Stimulated activated CD4-positive, alpha-beta T cell treated with anti-CD3 and anti-CD28 coated beads, Interleukin-15, amount 100 ng/mL, for 1 hour (primary cell): ENCODE measurements at regions not wholly inside any gene's neighbourhood (a gene's known extent, or its start where the extent isn't known, plus 50 kb on each side); places are given as distances from the start of the nearest gene placed in this dataset.

Experiments
- DNase-seq, 2 donors: peaks; one replicate each; pipeline ENCODE4 v3.0.0-alpha.2; 2020; ENCODE audit warnings: low read depth in 1 of 2, low spot score in 1 of 2

GRCh38 chr12:124445826-124446225 is 121.6 kb downstream of the NCOR2 start:
- DNase-seq: no peak

- DNase-seq: no peak
Observed at GRCh38 chr12:124445121-124445718, 122.2 kb downstream of the NCOR2 start.

- no peak for DNase-seq
Observed at GRCh38 chr12:124443931-124444712, 123.3 kb downstream of the NCOR2 start.

GRCh38 chr12:124442772-124443445 is 124.5 kb downstream of the NCOR2 start:
- no peak for DNase-seq

GRCh38 chr12:124442281-124442680 is 125.1 kb downstream of the NCOR2 start:
- DNase-seq: no peak

GRCh38 chr12:124441443-124442194 is 125.8 kb downstream of the NCOR2 start:
- DNase-seq: no peak

- DNase-seq: no peak
Observed at GRCh38 chr12:124440841-124441381, 126.5 kb downstream of the NCOR2 start.

GRCh38 chr12:124440031-124440626 is 127.3 kb downstream of the NCOR2 start:
- DNase-seq: no peak

- no peak for DNase-seq
Observed at GRCh38 chr12:124438437-124439056, 128.9 kb downstream of the NCOR2 start.

GRCh38 chr12:124437617-124438436 is 129.6 kb downstream of the NCOR2 start:
- no peak for DNase-seq

- no peak for DNase-seq
Observed at GRCh38 chr12:124437121-124437520, 130.3 kb downstream of the NCOR2 start.

- DNase-seq: no peak
Observed at GRCh38 chr12:124436366-124436765, 131.0 kb downstream of the NCOR2 start.

- DNase-seq: no peak
Observed at GRCh38 chr12:124435806-124436345, 131.5 kb downstream of the NCOR2 start.

GRCh38 chr12:124434951-124435805 is 132.2 kb downstream of the NCOR2 start:
- DNase-seq: no peak

- DNase-seq: no peak
Observed at GRCh38 chr12:124434354-124434753, 133.1 kb downstream of the NCOR2 start.

- DNase-seq: no peak
Observed at GRCh38 chr12:124433879-124434278, 133.5 kb downstream of the NCOR2 start.

- DNase-seq: no peak
Observed at GRCh38 chr12:124433147-124433874, 134.1 kb downstream of the NCOR2 start.

- no peak for DNase-seq
Observed at GRCh38 chr12:124432376-124432775, 135.0 kb downstream of the NCOR2 start.
